GM10248 (cell line): ENCODE measurements at regions not wholly inside any gene's neighbourhood (a gene's known extent, or its start where the extent isn't known, plus 50 kb on each side); places are given as distances from the start of the nearest gene placed in this dataset.
"Not testable (repeated sequence)": the region's sequence is repeated elsewhere in the genome, so short reads cannot be mapped to it uniquely, and the experiment has no call there.

Source experiments
- CTCF ChIA-PET: fragments of 300-600 bp; sonication (Branson Sonifier 250); formaldehyde crosslinking; extraction: SDS; loops from one replicate; lab custom pipeline; 2021; ENCODE audit warnings: antibody characterized with exemption; lab: Yijun Ruan, JAX
- POLR2A ChIA-PET: fragments of 350-650 bp; sonication (Branson Sonifier 250); formaldehyde crosslinking; extraction: SDS; loops from one replicate; lab custom pipeline; 2020; ENCODE audit warnings: antibody characterized with exemption; lab: Yijun Ruan, JAX
- DNase-seq: peaks from one replicate; pipeline ENCODE4 v3.0.0; 2012; ENCODE audit errors: extremely low spot score
- CTCF ChIP-seq: IDR thresholded peaks from 2 replicates; pipeline ENCODE4 v1.5.1; 2012; ENCODE audit warnings: mild to moderate bottlenecking, low read depth; ENCODE audit errors: extremely low read depth, missing control alignments, control extremely low read depth

GRCh38 chr2:35963824-35964223, 391.8 kb upstream of the CRIM1 start:
- POLR2A ChIA-PET, result no interaction called here
- TF ChIP-seq CTCF, result no peak
- DNase-seq, result no peak
- CTCF ChIA-PET, result no interaction called here

GRCh38 chr2:35963357-35963756, 392.2 kb upstream of the CRIM1 start:
- ChIA-PET POLR2A (no interaction called here), CTCF (no interaction called here)
- no peak for DNase-seq
- no peak for TF ChIP-seq CTCF

- TF ChIP-seq CTCF, result no peak
- ChIA-PET POLR2A (no interaction called here), CTCF (no interaction called here)
- no peak for DNase-seq
Observed at GRCh38 chr2:35962585-35963146, 392.9 kb upstream of the CRIM1 start.

GRCh38 chr2:35960596-35960995, 395.0 kb upstream of the CRIM1 start:
- no peak for DNase-seq
- CTCF ChIA-PET, result interaction anchor here (1.0 to 1.5 kb wide), 6 partner anchors 8 to 39 kb away, joined by 3 to 5 read pairs (median 4); no protein-coding TSS in a partner anchor
- POLR2A ChIA-PET, result no interaction called here
- TF ChIP-seq CTCF, result no peak

GRCh38 chr2:35957053-35957452, 398.5 kb upstream of the CRIM1 start:
- POLR2A ChIA-PET, DNase-seq, CTCF ChIA-PET: not testable (repeated sequence)

- CTCF ChIA-PET, result interaction anchor here (1.6 to 2.4 kb wide), 4 partner anchors 9 to 22 kb away, joined by 4 to 7 read pairs (median 4); no protein-coding TSS in a partner anchor
- TF ChIP-seq CTCF, result no peak
- POLR2A ChIA-PET, result no interaction called here
- DNase-seq, result no peak
Observed at GRCh38 chr2:35946478-35946877, 409.1 kb upstream of the CRIM1 start.

- no peak for TF ChIP-seq CTCF
- POLR2A ChIA-PET, result no interaction called here
- CTCF ChIA-PET, result interaction anchor here (1.3 kb wide), 1 partner anchor 32 kb away, joined by 3 read pairs; no protein-coding TSS in a partner anchor
- no peak for DNase-seq
Observed at GRCh38 chr2:35938838-35939237, 416.7 kb upstream of the CRIM1 start.
